ENCODE measurements at regions not wholly inside any gene's neighbourhood (a gene's known extent, or its start where the extent isn't known, plus 50 kb on each side); places are given as distances from the start of the nearest gene placed in this dataset.

- no peak for TF ChIP-seq POLR2A (IDR thresholded peaks at IDR 0.05)
- no peak for TF ChIP-seq CTCF (IDR thresholded peaks at IDR 0.05)
Measured at GRCh38 chr7:137110091-137110509, 233.4 kb downstream of the PTN start.
